GM12891 (cell line): ENCODE measurements at regions not wholly inside any gene's neighbourhood (a gene's known extent, or its start where the extent isn't known, plus 50 kb on each side); places are given as distances from the start of the nearest gene placed in this dataset.

ENCODE experiments used
- DNase-seq: peaks from one replicate; pipeline ENCODE4 v3.0.0; 2011; ENCODE audit warnings: low spot score; ENCODE audit not compliant: insufficient read length
- FAIRE-seq: peaks from 2 replicates; lab custom pipeline; 2011; peaks lifted over from hg19 to GRCh38; lab: Jason Lieb, UNC
- PAX5 ChIP-seq: IDR thresholded peaks from 2 replicates; pipeline ENCODE4 v1.6.1; 2011; ENCODE audit warnings: low read length, moderate library complexity, mild to moderate bottlenecking; ENCODE audit not compliant: insufficient read depth, severe bottlenecking
- POLR2A ChIP-seq: IDR thresholded peaks from 2 replicates; pipeline ENCODE4 v1.6.1; 2011; ENCODE audit warnings: low read depth, low read length, control low read depth
- POLR2AphosphoS5 ChIP-seq: IDR thresholded peaks from 2 replicates; pipeline ENCODE4 v1.6.1; 2011; ENCODE audit warnings: low read depth, low read length, control low read depth
- POU2F2 ChIP-seq: IDR thresholded peaks from 2 replicates; pipeline ENCODE4 v1.6.1; 2011; ENCODE audit warnings: low read depth, mild to moderate bottlenecking, control low read depth, low read length, moderate library complexity
- SPI1 ChIP-seq: IDR thresholded peaks from 2 replicates; pipeline ENCODE4 v1.6.1; 2011; ENCODE audit warnings: low read depth, low read length, control low read depth
- TAF1 ChIP-seq: IDR thresholded peaks from 2 replicates; pipeline ENCODE4 v1.6.1; 2011; ENCODE audit warnings: low read depth, low read length, control low read depth

DNA sequence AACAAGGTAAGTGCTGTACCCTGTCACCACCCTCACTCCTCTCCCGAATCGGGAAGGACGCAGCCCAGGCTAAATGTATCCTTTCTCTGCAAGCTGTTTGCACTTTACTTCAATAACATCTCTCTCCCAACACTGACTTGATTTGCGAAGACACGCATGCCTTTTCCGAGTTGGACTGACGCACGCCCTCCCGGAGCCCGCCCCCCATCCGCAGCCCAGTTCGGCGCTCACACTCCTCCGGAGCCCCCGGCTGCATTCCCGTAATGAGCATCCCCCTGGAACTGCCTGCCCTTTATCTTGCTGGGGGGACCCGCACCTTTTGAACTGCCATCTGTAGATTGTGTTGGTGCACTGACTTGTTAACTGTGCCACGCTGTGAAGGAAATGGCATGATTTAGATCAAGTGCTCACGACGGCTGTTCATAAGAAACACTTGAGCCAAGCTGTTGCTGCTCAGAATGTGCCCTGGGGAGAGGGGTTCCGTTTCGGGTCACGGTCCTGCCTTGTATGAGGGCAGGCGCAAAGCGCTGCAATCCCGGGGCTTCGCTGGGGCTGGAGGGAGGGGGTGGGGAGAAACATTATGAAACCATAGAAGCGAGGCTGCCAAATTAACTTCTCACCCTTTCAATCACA lies 176.6 kb upstream of the CDKN3 start:
- no peak for TF ChIP-seq POLR2A
- no peak for TF ChIP-seq SPI1
- TF ChIP-seq TAF1: no peak
- no peak for TF ChIP-seq POU2F2
- TF ChIP-seq POLR2AphosphoS5: no peak
- no peak for TF ChIP-seq PAX5
- DNase-seq (no peak), FAIRE-seq (no peak)

DNA sequence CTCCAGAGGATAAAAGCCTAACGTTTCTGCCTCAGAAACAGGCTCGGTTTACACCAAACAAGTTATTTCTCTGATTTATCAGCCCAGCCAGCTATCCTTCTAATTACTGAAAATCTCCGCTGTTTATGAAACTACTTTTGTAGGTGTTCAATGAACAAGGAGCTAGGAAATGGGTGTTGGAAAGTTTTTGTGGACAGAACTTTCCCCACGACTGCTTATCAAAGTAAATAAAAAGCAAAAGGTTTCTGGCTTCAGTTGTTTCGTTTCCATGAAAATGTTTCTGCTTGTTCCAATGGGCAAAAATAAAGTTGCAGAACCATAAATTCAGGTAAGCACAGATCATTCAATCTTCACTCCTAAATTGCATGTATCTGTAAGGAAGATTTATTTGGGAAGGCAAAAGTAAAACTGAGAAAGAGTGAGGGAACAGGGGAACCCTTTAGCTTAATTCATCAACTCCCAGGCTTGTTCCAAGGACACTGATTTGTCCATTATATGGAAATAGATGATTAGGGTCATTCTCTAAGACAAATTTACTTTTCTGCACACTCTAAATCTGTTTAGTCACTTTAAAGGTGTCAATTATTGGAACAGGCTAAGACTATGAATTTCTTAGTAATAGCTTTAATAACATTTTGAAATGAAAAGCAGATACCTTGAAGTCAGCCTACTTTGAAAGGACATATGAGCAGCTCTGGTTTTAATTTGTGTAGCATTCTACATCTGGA lies 175.9 kb upstream of the CDKN3 start:
- no peak for DNase-seq
- FAIRE-seq: no peak
- TF ChIP-seq TAF1 (no peak), POLR2A (no peak), POLR2AphosphoS5 (no peak), PAX5 (no peak), SPI1 (no peak), POU2F2 (no peak)

DNA sequence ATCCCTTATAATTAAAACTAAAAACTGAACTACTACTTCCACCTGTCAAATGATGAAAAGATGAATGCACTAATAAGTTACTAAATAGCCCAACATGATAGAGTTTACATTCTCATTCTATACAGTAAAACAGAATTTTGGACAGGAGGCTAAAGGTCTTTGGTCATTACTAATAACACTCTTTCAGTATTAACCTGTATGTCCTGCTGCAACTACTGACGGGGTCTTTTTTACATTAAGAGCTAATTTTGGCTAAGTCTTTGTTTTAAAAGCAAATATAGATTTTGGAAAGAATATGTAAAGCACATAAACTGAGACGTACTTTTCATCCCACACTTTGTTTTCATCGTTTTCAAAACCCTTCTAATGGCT lies 175.4 kb upstream of the CDKN3 start:
- no peak for FAIRE-seq

DNA sequence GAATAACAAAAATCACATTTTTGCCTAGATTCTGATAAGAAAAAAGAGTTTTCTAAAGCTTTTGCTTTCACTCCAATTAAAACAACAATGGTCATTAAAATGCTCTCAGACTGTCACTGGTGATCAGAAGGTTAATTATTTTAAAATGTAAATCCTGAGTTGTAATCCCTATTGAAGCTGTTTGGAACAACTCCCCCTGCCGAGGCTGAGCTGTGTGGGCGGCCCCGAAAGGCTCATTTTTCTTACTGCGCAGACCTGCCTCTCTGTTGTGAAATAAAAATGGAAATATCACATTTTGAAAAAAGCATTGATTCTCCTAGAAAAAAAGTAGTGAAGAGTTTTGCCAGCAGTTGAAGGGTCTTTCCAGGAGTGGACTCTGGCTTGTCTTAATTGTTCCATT lies 174.8 kb upstream of the CDKN3 start:
- FAIRE-seq: no peak
- DNase-seq: no peak
- no peak for TF ChIP-seq TAF1
- TF ChIP-seq POU2F2: no peak
- no peak for TF ChIP-seq SPI1
- no peak for TF ChIP-seq PAX5
- TF ChIP-seq POLR2A: no peak
- TF ChIP-seq POLR2AphosphoS5: no peak

More for the DNA sequence above, 175.4 kb upstream of the CDKN3 start:
- no peak for TF ChIP-seq POLR2A
- TF ChIP-seq POU2F2: no peak
- TF ChIP-seq TAF1: no peak
- TF ChIP-seq SPI1: no peak
- TF ChIP-seq POLR2AphosphoS5: no peak
- TF ChIP-seq PAX5: no peak
- DNase-seq: no peak

DNA sequence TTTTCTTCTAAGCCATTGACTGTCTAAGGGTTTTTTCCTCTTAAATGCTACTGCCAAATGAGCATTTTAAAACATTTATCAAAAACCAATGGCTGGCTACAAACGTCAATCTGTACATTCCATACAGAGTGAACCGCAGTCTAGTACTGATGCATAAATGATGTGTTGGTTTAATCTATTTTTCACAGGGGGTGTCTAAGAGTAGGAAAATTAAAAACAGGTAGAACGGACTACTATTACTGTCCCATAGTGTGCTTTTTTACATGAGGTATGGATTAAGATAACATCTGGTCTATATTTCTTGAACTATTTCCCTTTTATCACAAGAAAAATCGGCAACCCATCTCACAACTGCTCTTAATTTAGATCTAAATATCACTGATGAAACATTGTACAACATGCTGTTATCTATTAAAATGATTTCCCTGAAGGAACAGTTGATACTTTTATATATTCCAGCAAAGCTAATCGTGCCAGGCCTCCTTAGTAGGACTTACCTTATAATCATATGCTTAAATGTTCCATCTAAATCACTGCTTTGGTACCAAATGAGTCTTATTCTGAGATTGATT lies 172.9 kb upstream of the CDKN3 start:
- TF ChIP-seq PAX5: no peak
- no peak for TF ChIP-seq SPI1
- TF ChIP-seq POLR2A: no peak
- no peak for TF ChIP-seq POU2F2
- TF ChIP-seq TAF1: no peak
- no peak for TF ChIP-seq POLR2AphosphoS5
- no peak for FAIRE-seq

DNA sequence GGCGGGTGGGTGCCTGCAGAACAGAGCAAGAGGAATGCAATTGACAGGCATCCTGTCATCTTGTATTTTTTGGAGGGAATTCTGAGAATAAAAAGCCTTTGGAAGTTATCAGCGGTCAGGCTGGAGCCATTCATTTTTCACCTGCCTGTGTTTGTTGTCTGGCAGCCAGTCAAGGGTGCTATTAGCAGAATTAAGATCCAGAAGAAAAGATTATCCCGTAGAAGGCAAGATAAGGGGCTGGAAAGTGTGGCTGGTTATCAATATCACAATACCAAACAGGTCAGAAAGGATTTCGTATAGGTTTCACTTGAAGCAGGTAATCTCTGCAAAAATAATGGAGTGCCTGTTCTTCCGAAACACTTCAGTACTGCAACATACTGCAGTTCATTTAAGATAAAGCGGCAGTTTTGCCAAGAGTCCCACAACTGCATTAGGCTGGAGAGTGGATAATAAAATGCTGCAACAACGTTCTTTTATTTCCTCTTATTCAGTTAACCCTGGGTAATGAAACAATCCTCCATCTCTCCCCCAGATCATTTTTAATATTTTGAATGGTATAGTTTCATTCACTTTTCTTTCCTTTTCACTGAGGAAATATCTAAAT lies 171.2 kb upstream of the CDKN3 start:
- TF ChIP-seq POU2F2 (no peak), POLR2A (no peak), PAX5 (no peak), TAF1 (no peak), SPI1 (no peak), POLR2AphosphoS5 (no peak)
- no peak for FAIRE-seq
- no peak for DNase-seq

More for the DNA sequence above, 172.9 kb upstream of the CDKN3 start:
- no peak for DNase-seq

DNA sequence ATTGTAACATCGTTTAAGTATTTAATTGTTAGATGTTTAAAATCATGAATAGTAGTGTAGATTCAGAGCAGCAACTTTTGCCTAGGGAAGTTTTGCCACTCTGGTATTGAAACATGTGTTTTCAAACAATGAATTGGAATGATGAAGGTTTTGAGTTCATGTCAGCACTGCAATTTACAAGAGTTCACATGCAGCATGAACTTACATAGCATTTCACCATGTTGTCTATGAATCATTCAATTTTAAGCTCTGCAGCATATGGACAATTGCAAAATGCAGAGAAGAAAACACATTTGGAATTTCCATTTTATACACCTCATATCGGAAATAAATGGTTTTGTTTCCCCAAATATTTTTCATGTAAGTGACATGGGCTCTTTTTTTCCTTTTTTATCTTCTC lies 170.7 kb upstream of the CDKN3 start:
- TF ChIP-seq PAX5 (no peak), POU2F2 (no peak), SPI1 (no peak), TAF1 (no peak), POLR2A (no peak), POLR2AphosphoS5 (no peak)
- FAIRE-seq: no peak
- DNase-seq: no peak

DNA sequence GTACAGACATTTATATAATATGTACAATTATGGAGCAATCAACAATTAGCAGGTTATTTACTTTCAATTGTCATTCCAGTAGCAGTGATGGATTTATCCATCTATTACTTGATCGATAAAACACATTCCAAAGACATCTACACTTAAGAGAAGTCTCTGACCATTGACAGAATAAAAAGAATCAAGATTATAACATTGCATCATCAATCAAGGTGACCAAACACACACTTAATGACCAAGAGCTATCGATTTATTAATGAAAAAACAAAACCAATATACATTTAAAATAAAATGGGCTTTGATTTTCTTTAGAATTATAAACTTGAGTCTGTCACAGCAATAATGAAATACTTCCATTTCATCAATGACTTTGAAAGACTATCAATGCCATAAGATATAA lies 170.2 kb upstream of the CDKN3 start:
- TF ChIP-seq TAF1 (no peak), SPI1 (no peak), POLR2AphosphoS5 (no peak), POLR2A (no peak), POU2F2 (no peak), PAX5 (no peak)
- no peak for DNase-seq
- FAIRE-seq: no peak

DNA sequence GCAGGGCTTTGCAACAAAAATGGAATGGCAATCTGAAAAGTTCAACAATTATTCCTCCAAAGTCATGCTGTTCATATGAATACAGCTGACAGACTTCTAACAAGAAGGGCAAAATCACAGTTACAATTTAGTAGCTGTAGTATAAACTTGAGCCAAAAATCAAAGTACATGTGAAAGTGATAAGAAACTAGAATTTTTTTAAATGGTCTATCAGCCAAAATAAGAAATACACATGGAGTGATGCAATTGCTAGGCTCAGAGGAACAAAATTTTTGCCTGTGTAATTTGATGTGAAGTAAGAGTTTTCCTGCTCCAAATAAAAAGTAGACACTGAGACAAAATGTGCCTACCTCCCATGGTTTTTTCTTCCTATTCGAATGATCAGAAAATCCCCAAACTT lies 167.7 kb upstream of the CDKN3 start:
- TF ChIP-seq POLR2A: no peak
- TF ChIP-seq POU2F2: no peak
- TF ChIP-seq PAX5: no peak
- no peak for TF ChIP-seq SPI1
- no peak for TF ChIP-seq POLR2AphosphoS5
- TF ChIP-seq TAF1: no peak

More for the DNA sequence above, 167.7 kb upstream of the CDKN3 start:
- DNase-seq (no peak), FAIRE-seq (no peak)
